IPS DF 6.9 (cell line): ENCODE measurements at regions not wholly inside any gene's neighbourhood (a gene's known extent, or its start where the extent isn't known, plus 50 kb on each side); places are given as distances from the start of the nearest gene placed in this dataset.
"Not testable (repeated sequence)": the region's sequence is repeated elsewhere in the genome, so short reads cannot be mapped to it uniquely, and the experiment has no call there.

Experiments used
- DNase-seq: peaks from one replicate; pipeline ENCODE4 v3.0.0-alpha.2; 2013; ENCODE audit warnings: low read depth, low spot score
- H3K27ac ChIP-seq: one replicate; pipeline ENCODE4 v1.5.1; 2013; ENCODE audit warnings: low read length, control low read depth
- H3K27me3 ChIP-seq: 2 replicates; pipeline ENCODE4 v1.6.1; 2013; ENCODE audit warnings: mild to moderate bottlenecking, low read length; ENCODE audit not compliant: control insufficient read depth, insufficient read depth
- H3K36me3 ChIP-seq: 2 replicates; pipeline ENCODE4 v1.6.1; 2013; ENCODE audit warnings: low read length; ENCODE audit not compliant: control insufficient read depth, insufficient read depth
- H3K4me1 ChIP-seq: 2 replicates; pipeline ENCODE4 v1.6.1; 2013; ENCODE audit warnings: low read length; ENCODE audit not compliant: control insufficient read depth, insufficient read depth
- H3K4me3 ChIP-seq: 2 replicates; pipeline ENCODE4 v1.5.1; 2013; ENCODE audit warnings: mild to moderate bottlenecking, low read length
- H3K9me3 ChIP-seq: 2 replicates; pipeline ENCODE4 v1.6.1; 2013; ENCODE audit warnings: low read length, inconsistent platforms; ENCODE audit not compliant: control insufficient read depth, insufficient read depth
- WGBS: extraction: QIAGEN DNeasy Blood & Tissue Kit; methylation state at CpG from one replicate; pipeline ENCODE4 v1.1.7; 2013; ENCODE audit warnings: mixed read lengths, missing lambda C conversion rate; ENCODE audit not compliant: insufficient read length, insufficient coverage; 5-methylcytosine and 5-hydroxymethylcytosine counted together

DNA sequence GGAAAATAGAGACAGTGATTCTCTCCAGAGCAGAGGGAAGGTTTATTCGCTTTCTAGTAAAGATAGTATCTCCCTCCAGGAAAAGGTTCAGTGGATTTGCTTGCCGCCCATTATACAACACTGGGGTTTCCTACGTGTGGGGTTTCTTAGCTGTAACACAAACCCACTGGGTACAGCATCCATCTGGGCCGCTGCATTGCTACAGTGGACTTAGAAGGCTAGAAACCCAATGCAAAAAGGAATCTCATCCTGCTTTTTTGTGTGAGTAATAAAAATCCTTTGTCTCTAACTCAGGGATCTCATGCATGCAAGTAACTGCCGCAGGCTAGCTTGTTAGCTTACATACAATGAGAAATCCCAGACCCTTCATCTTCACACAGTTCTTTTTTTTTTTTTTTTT lies 67.1 kb upstream of the BCL2L14 start:
- H3K27ac ChIP-seq = no peak overlapping the region
- no peaks in the 10 kb centered on the region for H3K36me3 ChIP-seq
- no peaks in the 10 kb centered on the region for H3K9me3 ChIP-seq
- WGBS = no CpG with 5 or more reads among the region's 5 CpGs
- DNase-seq = no peak
- H3K4me3 ChIP-seq = no peak overlapping the region
- H3K4me1 ChIP-seq = no peaks in the 10 kb centered on the region
- no peaks in the 10 kb centered on the region for H3K27me3 ChIP-seq

DNA sequence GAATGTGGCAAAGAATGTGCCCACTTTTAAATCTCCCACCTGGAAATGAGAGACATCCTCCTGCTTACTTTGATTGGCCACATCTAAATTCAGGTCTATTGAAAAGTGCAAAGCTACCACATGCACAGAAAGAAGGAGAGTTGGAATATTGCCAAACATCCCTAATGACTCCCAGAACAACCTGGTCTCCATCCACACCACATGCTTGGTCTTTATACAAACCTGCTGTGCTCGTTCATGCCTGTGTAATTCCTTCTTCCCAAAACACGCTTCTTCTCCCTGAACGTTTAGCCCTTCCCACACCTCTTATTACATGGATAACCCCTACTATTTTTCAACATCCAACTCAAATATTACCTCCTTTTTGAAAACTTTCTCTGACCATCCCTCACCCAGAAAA lies 66.2 kb upstream of the BCL2L14 start:
- Histone ChIP-seq H3K4me1 (no peaks in the 10 kb centered on the region), H3K27ac (no peak overlapping the region), H3K36me3 (no peaks in the 10 kb centered on the region), H3K9me3 (no peaks in the 10 kb centered on the region), H3K4me3 (no peak overlapping the region), H3K27me3 (no peaks in the 10 kb centered on the region)
- 100% methylated on average over 2 of the region's 3 CpGs for WGBS
- DNase-seq = no peak

GRCh38 chr12:12007001-12007712 lies 63.6 kb upstream of the BCL2L14 start:
- WGBS = no CpG with 5 or more reads among the region's 7 CpGs
- no peak for DNase-seq

GRCh38 chr12:12007713-12008231 lies 63.0 kb upstream of the BCL2L14 start:
- Histone ChIP-seq H3K27ac (no peak overlapping the region), H3K9me3 (no peaks in the 10 kb centered on the region), H3K4me3 (no peak overlapping the region), H3K4me1 (peaks cover 9% of the 10 kb centered on the region), H3K36me3 (no peaks in the 10 kb centered on the region), H3K27me3 (no peaks in the 10 kb centered on the region)
- no CpG with 5 or more reads among the region's 9 CpGs for WGBS
- no peak for DNase-seq

More at GRCh38 chr12:12007001-12007712, 63.6 kb upstream of the BCL2L14 start:
- no peaks in the 10 kb centered on the region for H3K9me3 ChIP-seq
- H3K4me1 ChIP-seq = peaks cover 9% of the 10 kb centered on the region
- no peaks in the 10 kb centered on the region for H3K27me3 ChIP-seq
- no peak overlapping the region for H3K27ac ChIP-seq
- no peaks in the 10 kb centered on the region for H3K36me3 ChIP-seq
- no peak overlapping the region for H3K4me3 ChIP-seq

DNA sequence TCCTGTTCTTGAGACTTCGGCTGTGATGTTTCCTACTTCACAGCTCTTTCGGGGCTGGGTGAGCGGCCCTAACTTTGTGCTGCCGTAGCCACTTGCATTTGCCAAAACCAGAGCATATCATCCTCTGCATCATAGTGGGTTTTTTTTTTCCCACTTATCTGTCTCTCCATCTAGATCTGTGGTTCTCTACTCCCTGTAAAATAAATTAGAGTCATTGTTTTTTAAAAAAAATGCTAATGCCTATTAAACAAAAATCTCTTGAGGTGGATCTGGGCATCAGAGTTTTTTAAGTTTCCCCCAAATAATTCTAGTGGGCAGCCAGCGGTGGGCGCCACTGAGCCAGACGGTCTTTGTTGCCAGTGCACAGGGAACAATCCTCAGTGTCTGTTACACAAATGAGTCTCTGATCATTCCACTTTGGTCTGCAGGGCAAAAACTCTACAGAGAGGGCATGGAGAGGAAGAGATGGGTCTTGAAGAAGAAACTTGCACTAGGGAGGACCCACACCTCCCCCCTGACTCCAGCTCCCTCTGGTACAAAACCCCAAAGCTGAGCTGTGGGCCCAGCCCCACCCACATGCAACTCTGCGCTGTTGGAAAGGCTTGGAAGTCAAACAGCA lies 62.4 kb upstream of the BCL2L14 start:
- WGBS = no CpG with 5 or more reads among the region's 8 CpGs
- Histone ChIP-seq H3K4me3 (no peak overlapping the region), H3K27ac (no peak overlapping the region), H3K9me3 (no peaks in the 10 kb centered on the region), H3K36me3 (no peaks in the 10 kb centered on the region), H3K27me3 (no peaks in the 10 kb centered on the region), H3K4me1 (peaks cover 9% of the 10 kb centered on the region)
- no peak for DNase-seq

GRCh38 chr12:12008931-12009611 lies 61.7 kb upstream of the BCL2L14 start:
- DNase-seq = peak; percentile 75
- H3K9me3 ChIP-seq = no peaks in the 10 kb centered on the region
- H3K4me3 ChIP-seq = no peak overlapping the region
- H3K4me1 ChIP-seq = peaks cover 9% of the 10 kb centered on the region
- no peaks in the 10 kb centered on the region for H3K36me3 ChIP-seq
- H3K27ac ChIP-seq = no peak overlapping the region
- no CpG with 5 or more reads among the region's 13 CpGs for WGBS
- H3K27me3 ChIP-seq = no peaks in the 10 kb centered on the region

GRCh38 chr12:12009749-12010276 lies 60.9 kb upstream of the BCL2L14 start:
- H3K4me1 ChIP-seq, H3K27me3 ChIP-seq, H3K9me3 ChIP-seq, H3K4me3 ChIP-seq, H3K36me3 ChIP-seq, H3K27ac ChIP-seq, DNase-seq: not testable (repeated sequence)
- no CpG with 5 or more reads among the region's 6 CpGs for WGBS

- H3K36me3 ChIP-seq = no peaks in the 10 kb centered on the region
- WGBS = no CpG with 5 or more reads among the region's 18 CpGs
- DNase-seq = no peak
- H3K4me1 ChIP-seq = peaks cover 9% of the 10 kb centered on the region
- H3K9me3 ChIP-seq = no peaks in the 10 kb centered on the region
- H3K27me3 ChIP-seq = no peaks in the 10 kb centered on the region
- H3K27ac ChIP-seq = no peak overlapping the region
- no peak overlapping the region for H3K4me3 ChIP-seq
These were observed 60.3 kb upstream of the BCL2L14 start for GRCh38 chr12:12010277-12011039.

- H3K9me3 ChIP-seq = no peaks in the 10 kb centered on the region
- no peak overlapping the region for H3K27ac ChIP-seq
- no CpG with 5 or more reads among the region's 5 CpGs for WGBS
- H3K4me1 ChIP-seq = peaks cover 9% of the 10 kb centered on the region
- H3K27me3 ChIP-seq = no peaks in the 10 kb centered on the region
- H3K36me3 ChIP-seq = no peaks in the 10 kb centered on the region
- DNase-seq = no peak
- H3K4me3 ChIP-seq = no peak overlapping the region
These were observed 58.9 kb upstream of the BCL2L14 start for GRCh38 chr12:12011880-12012260.
